HG02610 (cell line): ENCODE measurements at regions not wholly inside any gene's neighbourhood (a gene's known extent, or its start where the extent isn't known, plus 50 kb on each side); places are given as distances from the start of the nearest gene placed in this dataset.
"Not testable (repeated sequence)": the region's sequence is repeated elsewhere in the genome, so short reads cannot be mapped to it uniquely, and the experiment has no call there.

ENCODE experiments used
- ATAC-seq: cut with Tn5 transposase; IDR thresholded peaks from one replicate; pipeline ENCODE4 v1.9.1; 2021; ENCODE audit warnings: mild to moderate bottlenecking, moderate library complexity; ENCODE audit not compliant: unreplicated experiment

- ATAC-seq, result no peak
These were observed 302.3 kb upstream of the ATXN7L3B start for GRCh38 chr12:74235342-74235741.

- no peak for ATAC-seq
These were observed 296.3 kb upstream of the ATXN7L3B start for GRCh38 chr12:74241341-74241740.

- no peak for ATAC-seq
These were observed 295.5 kb upstream of the ATXN7L3B start for GRCh38 chr12:74242088-74242487.

- no peak for ATAC-seq
These were observed 292.2 kb upstream of the ATXN7L3B start for GRCh38 chr12:74245458-74245857.

GRCh38 chr12:74250891-74251290 is 286.7 kb upstream of the ATXN7L3B start:
- ATAC-seq, result no peak

- ATAC-seq, result not testable (repeated sequence)
These were observed 283.8 kb upstream of the ATXN7L3B start for GRCh38 chr12:74253826-74254225.

- ATAC-seq, result no peak
These were observed 282.9 kb upstream of the ATXN7L3B start for GRCh38 chr12:74254784-74255183.

GRCh38 chr12:74259199-74259598 is 278.4 kb upstream of the ATXN7L3B start:
- ATAC-seq, result no peak

GRCh38 chr12:74264692-74265091 is 272.9 kb upstream of the ATXN7L3B start:
- no peak for ATAC-seq

GRCh38 chr12:74269355-74269754 is 268.3 kb upstream of the ATXN7L3B start:
- not testable (repeated sequence) for ATAC-seq

- no peak for ATAC-seq
These were observed 257.4 kb upstream of the ATXN7L3B start for GRCh38 chr12:74280156-74280655.

- not testable (repeated sequence) for ATAC-seq
These were observed 256.0 kb upstream of the ATXN7L3B start for GRCh38 chr12:74281401-74282180.

GRCh38 chr12:74283646-74284045 is 254.0 kb upstream of the ATXN7L3B start:
- ATAC-seq, result no peak

- ATAC-seq, result no peak
These were observed 251.9 kb upstream of the ATXN7L3B start for GRCh38 chr12:74285773-74286172.

GRCh38 chr12:74286254-74286653 is 251.4 kb upstream of the ATXN7L3B start:
- ATAC-seq, result no peak

GRCh38 chr12:74292351-74293194 is 245.1 kb upstream of the ATXN7L3B start:
- no peak for ATAC-seq

GRCh38 chr12:74293689-74294131 is 243.9 kb upstream of the ATXN7L3B start:
- ATAC-seq, result no peak

GRCh38 chr12:74317078-74317601 is 220.5 kb upstream of the ATXN7L3B start:
- ATAC-seq, result no peak

GRCh38 chr12:74317741-74318140 is 219.9 kb upstream of the ATXN7L3B start:
- ATAC-seq, result no peak

GRCh38 chr12:74319886-74320285 is 217.7 kb upstream of the ATXN7L3B start:
- ATAC-seq, result no peak

- no peak for ATAC-seq
These were observed 216.3 kb upstream of the ATXN7L3B start for GRCh38 chr12:74321381-74321780.
